Colonic mucosa (tissue), 4 donors: ENCODE measurements at regions not wholly inside any gene's neighbourhood (a gene's known extent, or its start where the extent isn't known, plus 50 kb on each side); places are given as distances from the start of the nearest gene placed in this dataset.

Source experiments
- DNase-seq: peaks from one replicate; pipeline ENCODE4 v3.0.0-alpha.2; 2020
- H3K27ac ChIP-seq: fragments of 200-600 bp; one replicate; pipeline ENCODE4 v1.8.0; 2021
- H3K27me3 ChIP-seq: fragments of 200-600 bp; one replicate; pipeline ENCODE4 v1.8.0; 2021
- H3K36me3 ChIP-seq: fragments of 200-600 bp; one replicate; pipeline ENCODE4 v1.8.0; 2021
- H3K4me1 ChIP-seq: fragments of 200-600 bp; one replicate; pipeline ENCODE4 v1.8.0; 2021; ENCODE audit warnings: mild to moderate bottlenecking
- H3K4me3 ChIP-seq: fragments of 200-600 bp; one replicate; pipeline ENCODE4 v1.8.0; 2021
- H3K9ac ChIP-seq, 2 donors: one replicate each; pipeline ENCODE4 v1.7.0; 2013; ENCODE audit warnings: control low read depth in 2 of 2, low read depth in 2 of 2, low read length in 2 of 2
- H3K9me3 ChIP-seq: fragments of 200-600 bp; one replicate; pipeline ENCODE4 v1.8.0; 2021
- CTCF ChIP-seq: fragments of 200-600 bp; IDR thresholded peaks from one replicate; pipeline ENCODE4 v1.8.0; 2022; ENCODE audit warnings: antibody characterized with exemption, mild to moderate bottlenecking
- intact Hi-C: fragments of 100-400 bp; cut with DNase I; formaldehyde crosslinking; loops from one replicate; pipeline ENCODE4 v1.14.1; 2022
- donor health status: healthy.
- donor health status: DM: no; HTN: no; CAD: no.
- donor health status: DM: no; HTN: no; CAD: no.

- H3K27me3 ChIP-seq, result no peaks in the 10 kb centered on the region
- no peaks in the 10 kb centered on the region for H3K36me3 ChIP-seq
- no peak for DNase-seq
- H3K4me3 ChIP-seq, result no peak overlapping the region
- no peak for TF ChIP-seq CTCF
- peak overlapping the region; percentile 10 for H3K27ac ChIP-seq
- H3K9me3 ChIP-seq, result no peaks in the 10 kb centered on the region
- intact Hi-C loops, result no loop called here
- peak overlapping the region in 1 of 2 donors; percentile 72 for H3K9ac ChIP-seq
- peaks cover 2% of the 10 kb centered on the region for H3K4me1 ChIP-seq
These were observed 51.1 kb downstream of the GARRE1 start for GRCh38 chr19:34305221-34306083.

- Histone ChIP-seq H3K27ac (peak overlapping the region; percentile 10), H3K27me3 (no peaks in the 10 kb centered on the region), H3K4me3 (no peak overlapping the region), H3K4me1 (no peaks in the 10 kb centered on the region), H3K36me3 (no peaks in the 10 kb centered on the region), H3K9ac (peak overlapping the region in 1 of 2 donors; percentile 72), H3K9me3 (no peaks in the 10 kb centered on the region)
- TF ChIP-seq CTCF, result no peak
- intact Hi-C loops, result no loop called here
- peak; percentile 73 for DNase-seq
These were observed 51.9 kb downstream of the GARRE1 start for GRCh38 chr19:34306213-34306661.

- TF ChIP-seq CTCF, result no peak
- no peak for DNase-seq
- H3K4me1 ChIP-seq, result no peaks in the 10 kb centered on the region
- no peaks in the 10 kb centered on the region for H3K36me3 ChIP-seq
- H3K27ac ChIP-seq, result peak overlapping the region; percentile 10
- H3K27me3 ChIP-seq, result no peaks in the 10 kb centered on the region
- peak overlapping the region in 1 of 2 donors; percentile 72 for H3K9ac ChIP-seq
- H3K9me3 ChIP-seq, result no peaks in the 10 kb centered on the region
- no peak overlapping the region for H3K4me3 ChIP-seq
- intact Hi-C loops, result no loop called here
These were observed 52.5 kb downstream of the GARRE1 start for GRCh38 chr19:34306824-34307223.

- Histone ChIP-seq H3K4me3 (no peak overlapping the region), H3K36me3 (no peaks in the 10 kb centered on the region), H3K9me3 (no peaks in the 10 kb centered on the region), H3K4me1 (peaks cover 4% of the 10 kb centered on the region), H3K9ac (no peak overlapping the region), H3K27ac (no peak overlapping the region), H3K27me3 (no peaks in the 10 kb centered on the region)
- no peak for DNase-seq
- TF ChIP-seq CTCF, result no peak
- intact Hi-C loops, result no loop called here
These were observed 54.3 kb downstream of the GARRE1 start for GRCh38 chr19:34308381-34309367.

GRCh38 chr19:34309368-34310138 lies 55.2 kb downstream of the GARRE1 start:
- Histone ChIP-seq H3K9me3 (no peaks in the 10 kb centered on the region), H3K9ac (peak overlapping the region in 1 of 2 donors; percentile 62), H3K27me3 (no peaks in the 10 kb centered on the region), H3K4me3 (no peak overlapping the region), H3K27ac (peak overlapping the region; percentile 74), H3K4me1 (peaks cover 4% of the 10 kb centered on the region), H3K36me3 (no peaks in the 10 kb centered on the region)
- TF ChIP-seq CTCF, result no peak
- DNase-seq, result no peak
- intact Hi-C loops, result no loop called here
